Upper lobe of left lung (tissue), 6 donors: ENCODE measurements at regions not wholly inside any gene's neighbourhood (a gene's known extent, or its start where the extent isn't known, plus 50 kb on each side); places are given as distances from the start of the nearest gene placed in this dataset.
A peak's percentile ranks its signal among the peaks of the same experiment; 100 is the strongest.

Experiments used
- ATAC-seq, 2 donors: fragments of 200-7000 bp; cut with Tn5 transposase; one replicate each; pipeline ENCODE4 v1.9.1; 2022; ENCODE audit warnings: mild to moderate bottlenecking in 2 of 2, moderate library complexity in 2 of 2; ENCODE audit not compliant: low FRiP score in 2 of 2
- DNase-seq, 2 donors: peaks; one replicate each; pipeline ENCODE4 v3.0.0-alpha.2; 2019 to 2020
- H3K27ac ChIP-seq, 4 donors: fragments of 200-600 bp; sonication (generic); one replicate each; pipeline ENCODE4 v1.5.1; 2016 to 2019
- H3K27me3 ChIP-seq, 4 donors: fragments of 200-600 bp; sonication (generic); one replicate each; pipeline ENCODE4 v1.5.1; 2017 to 2019
- H3K36me3 ChIP-seq, 4 donors: fragments of 200-600 bp; sonication (generic); one replicate each; pipeline ENCODE4 v1.5.1; 2016 to 2019
- H3K4me1 ChIP-seq, 4 donors: fragments of 200-600 bp; sonication (generic); one replicate each; pipeline ENCODE4 v1.5.1; 2018 to 2019
- H3K4me3 ChIP-seq, 4 donors: fragments of 200-600 bp; sonication (generic); one replicate each; pipeline ENCODE4 v1.5.1; 2017 to 2019; ENCODE audit warnings: mild to moderate bottlenecking in 2 of 4, moderate library complexity in 1 of 4
- H3K9me3 ChIP-seq, 4 donors: fragments of 200-600 bp; sonication (generic); one replicate each; pipeline ENCODE4 v1.5.1; 2018 to 2019
- EP300 ChIP-seq, 4 donors: sonication (generic); formaldehyde crosslinking; IDR thresholded peaks; one replicate each; pipeline ENCODE4 v1.5.1; 2017; ENCODE audit warnings: antibody characterized with exemption in 4 of 4, control low read depth in 2 of 4
- POLR2A ChIP-seq, 4 donors: fragments of 450-650 bp; IDR thresholded peaks; one replicate each; pipeline ENCODE4 v1.5.1; 2016 to 2017; ENCODE audit warnings: antibody characterized with exemption in 4 of 4, mild to moderate bottlenecking in 2 of 4
- POLR2AphosphoS5 ChIP-seq, 2 donors: sonication (generic); formaldehyde crosslinking; IDR thresholded peaks; one replicate each; pipeline ENCODE4 v1.5.1; 2017; ENCODE audit warnings: antibody characterized with exemption in 2 of 2
- WGBS, 2 donors: methylation state at CpG; one replicate each; pipeline ENCODE4 v1.1.5; 2017 to 2018; 5-methylcytosine and 5-hydroxymethylcytosine counted together
- TF ChIP-seq, protein P1 (sequence below), 6 experiments: fragments of 450-650 bp in 4 of 6; fragments of 200-600 bp in 2 of 6; sonication (generic) in 2 of 6; IDR thresholded peaks; one replicate each; pipeline ENCODE4 v1.5.1; 2016 to 2019; ENCODE audit warnings: antibody characterized with exemption in 6 of 6
- donor health status: DM: no; HTN: no; CAD: no; lungs with moderate emphysema.
- donor health status: DM: no; HTN: yes; CAD: no; lungs with severe emphysema.

- Histone ChIP-seq H3K9me3 (no peaks in the 10 kb centered on the region), H3K27me3 (no peaks in the 10 kb centered on the region), H3K4me3 (no peak overlapping the region), H3K4me1 (no peaks in the 10 kb centered on the region), H3K36me3 (no peaks in the 10 kb centered on the region), H3K27ac (no peak overlapping the region)
- 86% methylated on average over 10 of the region's 10 CpGs for WGBS, 2 donors
- ATAC-seq (no peak), DNase-seq (no peak)
- TF ChIP-seq, protein P1, sequence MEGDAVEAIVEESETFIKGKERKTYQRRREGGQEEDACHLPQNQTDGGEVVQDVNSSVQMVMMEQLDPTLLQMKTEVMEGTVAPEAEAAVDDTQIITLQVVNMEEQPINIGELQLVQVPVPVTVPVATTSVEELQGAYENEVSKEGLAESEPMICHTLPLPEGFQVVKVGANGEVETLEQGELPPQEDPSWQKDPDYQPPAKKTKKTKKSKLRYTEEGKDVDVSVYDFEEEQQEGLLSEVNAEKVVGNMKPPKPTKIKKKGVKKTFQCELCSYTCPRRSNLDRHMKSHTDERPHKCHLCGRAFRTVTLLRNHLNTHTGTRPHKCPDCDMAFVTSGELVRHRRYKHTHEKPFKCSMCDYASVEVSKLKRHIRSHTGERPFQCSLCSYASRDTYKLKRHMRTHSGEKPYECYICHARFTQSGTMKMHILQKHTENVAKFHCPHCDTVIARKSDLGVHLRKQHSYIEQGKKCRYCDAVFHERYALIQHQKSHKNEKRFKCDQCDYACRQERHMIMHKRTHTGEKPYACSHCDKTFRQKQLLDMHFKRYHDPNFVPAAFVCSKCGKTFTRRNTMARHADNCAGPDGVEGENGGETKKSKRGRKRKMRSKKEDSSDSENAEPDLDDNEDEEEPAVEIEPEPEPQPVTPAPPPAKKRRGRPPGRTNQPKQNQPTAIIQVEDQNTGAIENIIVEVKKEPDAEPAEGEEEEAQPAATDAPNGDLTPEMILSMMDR (IDR thresholded peaks at IDR 0.05), result no peak
These were observed 109.0 kb downstream of the TLE3 start for GRCh38 chr15:69988541-69989225.

DNA sequence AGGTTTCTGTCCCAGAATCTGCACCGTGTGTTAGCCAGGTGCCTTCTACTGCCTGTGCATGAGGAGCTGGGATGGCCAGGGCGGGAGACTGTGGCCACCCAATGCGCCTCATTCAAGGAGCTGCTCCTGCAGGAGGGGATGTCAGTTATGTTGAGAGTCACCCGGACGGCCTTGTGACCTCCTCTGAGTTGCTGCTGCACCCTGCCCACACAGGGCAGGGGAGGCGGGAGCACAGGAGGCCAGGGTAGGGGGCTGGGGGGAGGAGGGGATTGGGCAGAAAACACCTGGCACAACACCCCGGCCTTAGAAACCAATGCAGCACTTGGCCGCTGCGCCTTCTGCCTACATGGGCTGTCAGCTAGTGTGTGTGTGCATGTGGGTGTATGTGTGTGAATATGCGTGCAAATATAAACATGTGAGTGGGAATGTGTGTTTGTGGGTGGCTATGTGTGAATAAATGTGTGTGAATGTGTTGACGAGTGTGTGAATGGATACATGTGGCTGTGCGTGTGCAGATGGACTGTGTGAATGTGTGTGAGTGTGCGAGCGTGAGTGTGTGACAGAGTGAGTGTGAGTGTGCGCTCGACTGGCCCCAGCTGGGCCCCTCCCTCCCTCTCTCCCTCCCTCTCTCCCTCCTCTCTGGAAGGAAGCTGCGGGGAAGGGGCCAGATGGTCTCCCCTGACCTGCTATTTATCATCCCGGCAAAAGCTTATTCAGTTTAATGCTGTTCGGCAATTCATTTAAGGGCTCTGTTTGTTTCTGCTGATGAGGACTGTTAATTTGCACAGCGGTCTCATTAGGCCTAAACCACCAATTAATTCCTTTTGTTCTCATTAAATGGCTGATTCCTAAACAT is 106.9 kb downstream of the TLE3 start:
- TF ChIP-seq, protein P1 (IDR thresholded peaks at IDR 0.05), result no peak
- TF ChIP-seq POLR2AphosphoS5 (IDR thresholded peaks at IDR 0.05) (no peak), EP300 (IDR thresholded peaks at IDR 0.05) (no peak), POLR2A (IDR thresholded peaks at IDR 0.05) (no peak)
- H3K9me3 ChIP-seq, result no peaks in the 10 kb centered on the region
- no peaks in the 10 kb centered on the region for H3K4me1 ChIP-seq
- no peak for DNase-seq
- no peak overlapping the region for H3K27ac ChIP-seq
- ATAC-seq, result no peak
- no peak overlapping the region for H3K4me3 ChIP-seq
- 57 to 66% methylated on average over 16 to 20 of the region's 20 CpGs for WGBS, 2 donors
- H3K36me3 ChIP-seq, result no peaks in the 10 kb centered on the region
- no peaks in the 10 kb centered on the region for H3K27me3 ChIP-seq

DNA sequence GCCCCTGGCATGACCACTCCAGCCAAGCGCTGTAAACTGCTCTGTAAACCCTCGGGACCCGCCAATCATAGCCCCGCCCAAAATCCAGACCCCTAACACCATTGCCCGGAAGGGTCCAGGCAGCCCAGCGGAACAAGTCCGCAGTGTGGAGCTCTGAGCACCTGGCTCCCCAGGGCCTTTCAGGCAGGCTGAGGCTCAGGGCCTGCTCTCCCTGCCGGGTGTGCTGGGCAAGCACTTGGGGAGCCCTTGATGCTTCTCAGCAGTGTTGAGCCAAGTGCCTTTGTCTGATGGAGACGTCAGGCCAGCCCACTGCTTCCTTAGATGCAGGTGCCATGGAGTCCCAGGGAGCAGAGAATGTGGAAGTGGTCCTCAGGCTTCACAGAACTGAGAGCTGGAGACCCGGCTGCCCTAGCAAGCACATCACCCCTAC is 106.2 kb downstream of the TLE3 start:
- no peaks in the 10 kb centered on the region for H3K27me3 ChIP-seq
- WGBS, 2 donors, result 31 to 72% methylated on average over 2 to 10 of the region's 10 CpGs
- H3K4me3 ChIP-seq, result no peak overlapping the region
- no peaks in the 10 kb centered on the region for H3K9me3 ChIP-seq
- no peaks in the 10 kb centered on the region for H3K4me1 ChIP-seq
- DNase-seq, result no peak
- TF ChIP-seq POLR2A (IDR thresholded peaks at IDR 0.05) (no peak), POLR2AphosphoS5 (IDR thresholded peaks at IDR 0.05) (no peak), EP300 (IDR thresholded peaks at IDR 0.05) (no peak)
- TF ChIP-seq, protein P1 (IDR thresholded peaks at IDR 0.05), result no peak
- peak; percentile 5 to 21 for ATAC-seq
- no peaks in the 10 kb centered on the region for H3K36me3 ChIP-seq
- H3K27ac ChIP-seq, result no peak overlapping the region

DNA sequence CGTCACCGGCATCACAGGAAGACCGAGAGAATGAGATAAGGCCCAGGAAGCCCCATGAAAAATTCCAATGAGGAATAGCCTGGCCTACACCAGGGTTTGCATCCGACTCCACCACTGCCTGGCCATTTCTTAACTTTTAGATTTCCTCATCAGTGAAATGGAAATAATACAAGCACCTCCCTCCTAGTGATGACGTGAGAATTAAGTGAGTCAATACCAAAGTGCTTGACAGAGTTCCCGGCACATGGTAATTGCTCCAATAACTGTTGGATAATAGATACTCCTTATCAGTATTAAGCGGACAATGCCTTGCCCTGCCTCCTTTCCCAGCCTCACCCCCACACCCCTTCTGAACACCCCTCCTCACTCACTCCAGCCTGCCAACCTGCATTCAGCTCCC is 105.4 kb downstream of the TLE3 start:
- Histone ChIP-seq H3K27ac (no peak overlapping the region), H3K36me3 (no peaks in the 10 kb centered on the region), H3K9me3 (no peaks in the 10 kb centered on the region), H3K27me3 (no peaks in the 10 kb centered on the region), H3K4me1 (no peaks in the 10 kb centered on the region), H3K4me3 (no peak overlapping the region)
- WGBS, 2 donors, result 79 to 82% methylated on average over 7 of the region's 7 CpGs
- DNase-seq (no peak), ATAC-seq (no peak)
- no peak for TF ChIP-seq POLR2A (IDR thresholded peaks at IDR 0.05)
- TF ChIP-seq POLR2AphosphoS5 (IDR thresholded peaks at IDR 0.05), result no peak
- TF ChIP-seq, protein P1 (IDR thresholded peaks at IDR 0.05), result no peak
- no peak for TF ChIP-seq EP300 (IDR thresholded peaks at IDR 0.05)
